SU-DHL-6 (cell line): ENCODE measurements at regions not wholly inside any gene's neighbourhood (a gene's known extent, or its start where the extent isn't known, plus 50 kb on each side); places are given as distances from the start of the nearest gene placed in this dataset.

Source experiments
- H2AFZ ChIP-seq: fragments of 200-600 bp; sonication (generic); 2 replicates; pipeline ENCODE4 v1.6.1; 2014; ENCODE audit warnings: low read depth, mild to moderate bottlenecking, moderate library complexity, mixed read lengths, antibody characterized with exemption, low read length; ENCODE audit not compliant: severe bottlenecking
- H3F3A ChIP-seq: fragments of 200-600 bp; shearing (Covaris generic); 2 replicates; pipeline ENCODE4 v1.6.0; 2016; ENCODE audit warnings: antibody characterized with exemption, mild to moderate bottlenecking; ENCODE audit not compliant: insufficient read depth
- H3K27ac ChIP-seq: fragments of 200-600 bp; sonication (generic); 2 replicates; pipeline ENCODE4 v1.5.1; 2016; ENCODE audit warnings: low read depth, mild to moderate bottlenecking, low read length, moderate library complexity, mixed read lengths
- H3K27me3 ChIP-seq: fragments of 200-600 bp; sonication (generic), shearing (Covaris generic); 2 replicates; pipeline ENCODE4 v1.6.0; 2014; ENCODE audit warnings: mild to moderate bottlenecking, low read length
- H3K36me3 ChIP-seq: fragments of 200-600 bp; sonication (generic); 2 replicates; pipeline ENCODE4 v1.6.1; 2014; ENCODE audit warnings: mild to moderate bottlenecking, low read length, mixed read lengths
- H3K4me2 ChIP-seq: fragments of 300-600, 200-600 bp; shearing (Covaris generic), sonication (generic); 2 replicates; pipeline ENCODE4 v1.6.0; 2014; ENCODE audit warnings: low read length, low read depth, mild to moderate bottlenecking; ENCODE audit not compliant: poor library complexity, severe bottlenecking
- H3K4me3 ChIP-seq: fragments of 200-600 bp; sonication (generic); 2 replicates; pipeline ENCODE4 v1.5.1; 2014; ENCODE audit warnings: antibody characterized with exemption, low read length, mild to moderate bottlenecking, mixed read lengths; ENCODE audit not compliant: insufficient read depth, poor library complexity, severe bottlenecking
- H3K79me2 ChIP-seq: fragments of 200-600 bp; sonication (generic); 2 replicates; pipeline ENCODE4 v1.6.1; 2014; ENCODE audit warnings: mild to moderate bottlenecking, low read length, moderate library complexity; ENCODE audit not compliant: insufficient read depth
- H3K9ac ChIP-seq: fragments of 200-600 bp; sonication (generic); 2 replicates; pipeline ENCODE4 v1.7.0; 2014; ENCODE audit warnings: mild to moderate bottlenecking, low read length
- H3K9me2 ChIP-seq: fragments of 200-600 bp; sonication (generic); replicated peaks from 2 replicates; pipeline ENCODE4 v1.6.1; 2014; ENCODE audit warnings: low read length; ENCODE audit not compliant: insufficient read depth
- H3K9me3 ChIP-seq: fragments of 200-600 bp; sonication (generic); 2 replicates; pipeline ENCODE4 v1.6.1; 2014; ENCODE audit warnings: low read length, mixed read lengths; ENCODE audit not compliant: insufficient read depth
- H4K20me1 ChIP-seq: fragments of 200-600 bp; sonication (generic); 2 replicates; pipeline ENCODE4 v1.6.1; 2014; ENCODE audit warnings: low read depth, mild to moderate bottlenecking, antibody characterized with exemption, low read length, moderate library complexity, mixed read lengths
- CTCF ChIP-seq: fragments of 200-600 bp; sonication (generic); IDR thresholded peaks from one replicate; pipeline ENCODE4 v1.5.1; 2017; ENCODE audit warnings: antibody characterized with exemption, mild to moderate bottlenecking, low read length, moderate library complexity; ENCODE audit not compliant: insufficient read depth, poor library complexity, severe bottlenecking
- EZH2phosphoT487 ChIP-seq: fragments of 200-600 bp; sonication (generic), shearing (Covaris generic); conservative IDR thresholded peaks from 2 replicates; pipeline ENCODE4 v1.6.1; 2018; ENCODE audit warnings: mild to moderate bottlenecking, antibody characterized with exemption, low read length, moderate library complexity, mixed read lengths

GRCh38 chr3:106881186-106881585 is 496.1 kb upstream of the CCDC54 start:
- Histone ChIP-seq H3F3A (no peaks in the 10 kb centered on the region), H4K20me1 (no peaks in the 10 kb centered on the region), H2AFZ (no peak overlapping the region), H3K79me2 (no peaks in the 10 kb centered on the region), H3K27me3 (no peaks in the 10 kb centered on the region), H3K36me3 (no peaks in the 10 kb centered on the region), H3K9me2 (no peaks in the 10 kb centered on the region; the same call in 1 of the 2 replicates), H3K4me3 (no peak overlapping the region), H3K9ac (no peak overlapping the region), H3K27ac (no peak overlapping the region), H3K4me2 (no peak overlapping the region), H3K9me3 (no peaks in the 10 kb centered on the region)
- no peak for TF ChIP-seq EZH2phosphoT487
- no peak for TF ChIP-seq CTCF

- no peaks in the 10 kb centered on the region for H3K9me3 ChIP-seq
- H3K4me2 ChIP-seq: no peak overlapping the region
- no peaks in the 10 kb centered on the region for H3K27me3 ChIP-seq
- H3K79me2 ChIP-seq: no peaks in the 10 kb centered on the region
- H4K20me1 ChIP-seq: no peaks in the 10 kb centered on the region
- no peak overlapping the region for H3K27ac ChIP-seq
- no peak overlapping the region for H3K9ac ChIP-seq
- no peaks in the 10 kb centered on the region for H3F3A ChIP-seq
- no peak overlapping the region for H2AFZ ChIP-seq
- no peak overlapping the region for H3K4me3 ChIP-seq
- H3K36me3 ChIP-seq: no peaks in the 10 kb centered on the region
- TF ChIP-seq CTCF (no peak), EZH2phosphoT487 (no peak)
- H3K9me2 ChIP-seq: no peaks in the 10 kb centered on the region; the same call in 1 of the 2 replicates
Measured at GRCh38 chr3:106882297-106882696, 494.9 kb upstream of the CCDC54 start.

GRCh38 chr3:106906074-106906473 is 471.2 kb upstream of the CCDC54 start:
- no peaks in the 10 kb centered on the region for H3K27me3 ChIP-seq
- H3K9ac ChIP-seq: no peak overlapping the region
- H3K4me3 ChIP-seq: no peak overlapping the region
- no peaks in the 10 kb centered on the region for H3K79me2 ChIP-seq
- H3K27ac ChIP-seq: no peak overlapping the region
- H4K20me1 ChIP-seq: no peaks in the 10 kb centered on the region
- H3K36me3 ChIP-seq: no peaks in the 10 kb centered on the region
- H3K9me2 ChIP-seq: no peaks in the 10 kb centered on the region
- H3F3A ChIP-seq: no peaks in the 10 kb centered on the region
- H2AFZ ChIP-seq: no peak overlapping the region
- no peaks in the 10 kb centered on the region for H3K9me3 ChIP-seq
- no peak overlapping the region for H3K4me2 ChIP-seq
- TF ChIP-seq EZH2phosphoT487 (no peak), CTCF (no peak)
